ENCODE measurements at regions not wholly inside any gene's neighbourhood (a gene's known extent, or its start where the extent isn't known, plus 50 kb on each side); places are given as distances from the start of the nearest gene placed in this dataset.
"Not testable (repeated sequence)": the region's sequence is repeated elsewhere in the genome, so short reads cannot be mapped to it uniquely, and the experiment has no call there.

DNA sequence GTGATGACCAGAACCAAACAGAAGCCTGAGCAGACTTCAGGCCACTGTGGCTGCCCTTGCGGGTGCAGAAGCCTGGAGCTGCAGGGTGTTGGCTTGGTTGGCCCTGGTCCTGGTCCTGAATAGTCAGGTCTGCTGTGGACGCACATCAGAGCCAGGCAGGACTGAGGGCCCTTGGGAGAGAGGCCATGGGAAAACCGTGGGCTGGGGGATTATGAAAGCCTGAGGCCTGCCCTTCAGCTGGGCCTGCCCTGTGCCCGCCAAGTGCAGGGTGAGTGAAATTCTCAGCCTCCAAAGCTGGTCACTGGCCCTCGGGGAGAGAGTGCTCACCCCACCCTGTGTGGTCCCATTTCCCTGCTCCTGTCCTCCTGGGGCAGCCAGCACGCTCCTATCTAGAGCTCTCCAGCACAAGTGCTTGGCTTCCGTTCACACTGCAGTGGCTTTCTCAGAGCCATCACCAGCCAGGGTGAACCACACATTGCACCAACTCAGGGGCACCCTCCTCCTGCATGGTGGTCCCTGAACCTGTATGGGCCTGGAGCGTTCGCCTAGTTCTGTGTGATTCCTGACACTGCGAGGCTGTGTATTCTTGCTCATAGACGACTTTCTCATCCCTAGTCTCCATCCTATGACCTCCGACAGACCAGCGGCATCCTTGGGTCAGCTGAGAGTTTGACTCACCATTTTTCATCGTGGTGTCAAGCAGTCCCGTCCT lies 146.1 kb downstream of the TTLL2 start:
- DNase-seq (ENCODE audit: low read depth), result no peak

DNA sequence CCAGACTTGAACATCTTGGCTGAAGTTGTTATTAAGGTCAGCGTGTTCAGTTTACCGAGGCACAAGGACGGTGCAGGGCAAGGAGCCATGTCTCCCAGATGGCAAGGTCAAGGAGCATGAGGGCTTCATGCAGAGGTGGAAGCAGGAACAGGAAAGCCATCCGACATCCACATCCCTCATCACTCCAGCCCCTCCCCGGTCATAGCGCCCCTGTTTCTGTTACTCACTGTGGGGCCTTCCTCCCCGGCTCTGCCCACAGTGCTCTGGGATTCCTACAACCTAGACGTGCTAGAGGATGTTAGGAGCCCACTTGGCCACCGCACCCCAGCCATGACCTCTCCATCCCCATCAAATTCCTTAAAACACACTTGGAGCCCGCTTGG lies 146.7 kb downstream of the TTLL2 start:
- no peak for DNase-seq (ENCODE audit: low read depth)

DNA sequence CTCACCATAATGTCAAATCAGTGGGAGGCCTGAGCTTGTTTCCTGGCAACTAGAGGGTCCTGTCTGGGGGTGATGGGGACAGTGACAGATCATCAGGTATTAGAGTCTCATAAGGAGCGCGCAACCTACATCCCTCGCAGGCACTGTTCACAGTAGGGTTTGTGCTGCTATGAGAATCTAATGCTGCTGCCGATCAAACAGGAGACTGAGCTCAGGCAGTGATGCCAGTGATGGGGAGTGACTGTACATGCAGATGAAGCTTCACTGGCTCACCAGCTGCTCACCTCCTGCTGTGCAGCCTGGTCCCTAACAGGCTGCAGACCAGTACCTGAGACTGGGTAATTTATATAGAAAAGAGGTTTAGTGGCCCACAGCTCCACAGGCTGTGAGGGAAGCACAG lies 147.3 kb downstream of the TTLL2 start:
- DNase-seq (ENCODE audit: low read depth), result no peak

DNA sequence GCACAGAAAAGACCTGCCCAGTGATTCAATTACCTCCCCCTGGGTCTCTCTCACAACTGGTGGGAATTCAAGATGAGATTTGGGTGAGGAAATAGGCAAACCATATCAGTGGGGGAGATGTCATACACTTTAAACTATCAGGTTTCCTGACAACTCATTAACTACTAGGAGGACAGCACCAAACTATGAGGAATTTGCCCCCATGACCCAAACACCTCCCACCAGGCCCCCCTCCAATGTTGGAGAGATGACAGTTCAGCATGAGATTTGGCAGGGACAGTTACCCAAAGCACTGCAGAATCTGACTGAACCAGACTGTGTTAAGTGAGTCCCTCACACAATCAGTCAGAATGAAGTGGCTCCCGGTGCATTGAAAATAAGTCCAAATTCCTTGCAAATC lies 148.0 kb downstream of the TTLL2 start:
- DNase-seq (ENCODE audit: low read depth), result no peak

DNA sequence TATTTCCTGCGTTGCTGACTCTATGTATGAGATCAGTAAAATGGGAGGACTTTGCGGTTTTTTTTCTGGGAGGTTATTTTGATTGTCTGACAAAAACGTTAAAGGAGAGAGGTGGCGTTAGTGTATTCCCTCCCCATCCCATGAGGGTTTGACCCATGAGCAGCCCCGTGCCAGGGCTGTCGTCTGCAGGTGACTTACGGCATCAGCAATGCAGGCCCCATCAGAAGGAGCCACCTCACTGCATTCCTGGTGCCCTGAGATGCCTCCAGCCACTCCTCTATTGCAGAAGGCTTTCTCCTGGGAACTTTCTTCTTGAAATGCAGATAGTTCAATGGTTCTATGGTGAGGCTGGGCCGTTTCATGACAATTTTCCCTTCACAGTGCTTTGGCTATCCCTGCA lies 149.3 kb downstream of the TTLL2 start:
- DNase-seq (ENCODE audit: low read depth), result no peak

DNA sequence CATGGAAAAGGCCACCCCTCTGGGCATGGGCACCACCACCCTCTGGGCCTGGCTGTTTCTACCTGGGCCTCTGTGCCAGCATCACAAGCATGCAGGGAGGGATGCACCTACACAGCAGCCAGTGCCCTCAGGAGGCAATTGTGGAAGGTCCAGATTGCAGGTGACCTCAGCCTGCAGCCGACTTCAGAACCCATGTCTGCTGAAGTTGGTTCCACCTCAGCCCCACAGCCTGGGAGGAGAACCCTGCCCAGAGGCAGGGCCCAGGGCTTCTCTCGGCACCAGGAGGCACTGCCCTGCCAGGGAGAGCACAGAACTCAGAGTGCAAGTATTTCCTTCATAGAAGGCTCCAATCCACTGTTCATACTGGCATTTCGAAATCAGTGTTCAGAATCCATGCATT lies 149.8 kb downstream of the TTLL2 start:
- DNase-seq (ENCODE audit: low read depth), result no peak

DNA sequence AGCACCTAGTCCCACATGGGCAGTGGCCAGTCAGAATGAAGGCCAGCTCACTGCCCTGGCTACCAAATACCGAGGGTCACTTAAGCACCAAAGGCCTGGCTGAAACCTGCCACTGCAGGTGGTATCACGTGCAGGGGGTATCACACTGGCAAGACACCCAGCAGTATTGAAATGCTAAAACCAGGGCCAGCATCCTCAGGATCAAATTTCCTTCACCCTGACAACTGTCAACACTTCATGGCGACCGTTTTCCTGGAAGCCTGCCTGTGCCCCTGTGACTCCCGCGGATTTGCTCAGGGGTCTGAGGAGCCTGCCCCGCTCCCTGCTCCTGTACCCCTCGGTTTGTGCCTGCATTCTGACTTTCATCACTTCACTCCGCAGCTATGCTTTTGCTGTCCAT lies 151.1 kb downstream of the TTLL2 start:
- DNase-seq (ENCODE audit: low read depth), result no peak

DNA sequence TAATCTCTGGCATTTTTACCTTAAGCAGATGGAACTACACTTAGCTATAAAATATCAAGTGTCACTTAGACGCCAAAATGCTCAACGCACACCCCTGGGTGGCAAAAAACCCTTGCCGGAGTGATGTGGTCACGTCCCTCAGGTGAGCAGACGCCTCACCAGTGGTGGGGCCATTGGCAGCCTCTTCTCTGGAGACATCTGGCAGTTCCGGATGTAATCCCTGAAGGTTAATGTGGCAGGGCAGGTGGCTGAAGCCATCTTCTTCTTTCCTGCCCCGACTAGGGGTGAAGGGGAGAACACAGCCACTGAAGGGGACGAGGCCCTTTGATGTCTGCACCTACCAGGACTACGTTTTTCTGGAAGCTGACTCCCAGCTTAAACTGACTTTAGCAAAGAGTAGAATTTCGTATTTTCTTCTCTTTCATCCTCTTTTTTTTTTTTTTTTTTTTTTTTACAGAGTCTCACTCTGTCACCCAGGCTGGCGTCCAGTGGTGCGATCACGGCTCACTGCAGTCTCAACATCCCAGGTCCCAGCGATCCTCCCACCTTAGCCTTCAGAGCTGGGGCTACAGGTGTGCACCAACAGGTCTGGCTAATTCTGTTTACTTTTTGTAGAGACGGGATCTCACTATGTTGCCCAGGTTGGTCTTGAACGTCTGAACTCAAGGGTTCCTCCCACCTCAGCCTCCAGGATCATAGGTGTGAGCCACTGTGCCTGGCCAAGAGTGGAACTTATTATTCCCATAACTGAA lies 152.1 kb downstream of the TTLL2 start:
- DNase-seq (ENCODE audit: low read depth), result no peak

DNA sequence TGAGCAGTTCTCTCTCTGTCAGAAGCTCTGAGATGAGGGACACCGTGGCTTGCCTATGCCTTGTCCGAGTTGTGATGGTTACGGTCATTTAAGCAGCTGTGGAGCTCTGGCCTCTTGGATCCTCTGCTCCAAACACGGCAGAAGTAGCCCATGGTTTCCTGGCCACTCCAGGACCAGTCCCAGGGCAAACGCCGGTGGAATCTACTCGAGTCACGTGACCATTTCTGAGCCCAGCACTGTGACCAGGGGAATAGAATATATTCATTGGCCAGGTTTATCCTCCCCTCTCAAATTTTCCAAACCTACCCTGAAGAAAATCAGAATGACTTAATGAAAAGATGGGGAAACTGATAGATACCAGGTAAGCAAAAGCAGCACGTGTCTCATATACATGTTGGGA lies 152.8 kb downstream of the TTLL2 start:
- DNase-seq (ENCODE audit: low read depth), result no peak

DNA sequence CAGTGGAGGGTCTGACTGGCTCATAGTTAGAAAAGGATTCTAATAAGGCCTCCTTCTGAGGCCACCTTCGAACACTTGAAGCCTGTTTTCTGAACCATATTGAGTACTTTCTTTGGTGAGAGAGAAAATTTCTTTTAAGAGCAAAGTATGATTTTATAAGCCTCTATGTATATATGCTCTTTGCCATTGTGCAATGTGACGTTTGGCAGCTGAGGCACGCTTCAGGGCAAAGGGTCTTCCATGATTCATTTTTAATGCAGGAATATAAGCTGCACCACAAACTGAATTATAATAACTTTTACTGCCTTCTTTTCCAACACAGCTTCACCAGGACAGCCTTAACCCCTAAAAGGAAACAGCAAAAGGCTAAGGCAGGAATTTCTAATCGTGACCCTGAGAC lies 154.4 kb downstream of the TTLL2 start:
- no peak for DNase-seq (ENCODE audit: low read depth)

DNA sequence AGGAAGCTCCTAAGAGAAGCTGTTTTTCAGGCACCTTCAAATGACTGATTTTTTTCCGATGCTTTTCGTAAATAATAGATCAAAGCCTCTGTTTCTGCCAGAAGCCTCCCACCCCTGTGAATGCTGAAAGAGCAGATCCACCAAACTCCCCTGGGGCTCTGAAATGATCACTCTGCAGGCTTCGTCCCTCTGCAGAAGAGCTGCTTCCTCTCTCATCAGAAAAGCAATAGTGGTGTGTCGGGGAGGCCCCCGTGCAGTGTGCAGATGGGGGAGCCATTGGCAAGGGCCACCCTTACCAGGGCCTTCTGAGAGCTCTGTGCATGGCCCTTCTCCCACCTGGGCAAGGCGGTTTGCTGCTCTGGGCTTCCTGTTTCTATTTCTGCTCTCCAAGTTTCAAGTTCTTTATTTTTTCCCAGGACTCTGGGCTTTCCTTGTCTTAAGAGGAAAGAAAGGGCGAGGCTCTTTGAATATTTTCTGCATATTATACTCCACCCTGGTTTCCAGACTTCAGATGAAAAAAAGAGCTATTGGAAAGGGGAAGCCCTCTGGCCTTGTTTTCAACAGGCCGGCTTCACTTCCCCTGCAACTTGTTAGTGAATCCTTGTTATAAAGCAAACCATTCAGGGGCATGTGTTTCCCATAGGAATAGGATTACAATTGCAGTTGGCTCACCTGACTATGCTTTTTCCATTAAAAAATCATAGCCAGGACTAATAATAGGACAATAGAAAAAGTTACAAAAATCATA lies 155.2 kb downstream of the TTLL2 start:
- no peak for DNase-seq (ENCODE audit: low read depth)

DNA sequence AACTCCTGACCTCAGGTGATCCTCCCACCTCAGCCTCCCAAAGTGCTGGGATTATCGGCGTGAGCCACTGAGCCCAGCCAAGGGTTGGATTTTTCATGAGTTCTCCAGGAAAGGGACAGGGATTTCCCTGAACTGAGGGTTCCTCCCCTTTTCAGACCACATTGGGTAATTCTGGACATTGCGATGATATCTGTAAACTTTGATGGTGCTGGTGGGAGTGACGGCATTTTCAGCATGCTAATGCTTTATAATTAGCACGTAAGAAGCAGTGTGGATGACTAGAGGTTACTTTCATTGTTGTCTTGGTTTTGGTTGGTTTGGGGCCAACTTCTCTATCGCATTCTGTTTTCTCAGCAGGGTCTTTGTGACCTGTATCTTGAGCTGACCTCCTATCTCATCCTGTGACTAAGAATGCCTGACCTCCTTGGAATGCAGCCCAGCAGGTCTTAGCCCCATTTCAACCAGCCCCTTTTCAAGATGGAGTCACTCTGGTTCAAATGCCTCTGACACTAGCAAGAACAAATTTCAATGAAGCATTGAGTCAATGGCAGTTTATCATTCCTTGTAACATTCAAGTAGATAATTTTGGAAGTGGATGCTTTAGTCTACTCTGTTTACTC lies 156.5 kb downstream of the TTLL2 start:
- DNase-seq (ENCODE audit: low read depth), result no peak

DNA sequence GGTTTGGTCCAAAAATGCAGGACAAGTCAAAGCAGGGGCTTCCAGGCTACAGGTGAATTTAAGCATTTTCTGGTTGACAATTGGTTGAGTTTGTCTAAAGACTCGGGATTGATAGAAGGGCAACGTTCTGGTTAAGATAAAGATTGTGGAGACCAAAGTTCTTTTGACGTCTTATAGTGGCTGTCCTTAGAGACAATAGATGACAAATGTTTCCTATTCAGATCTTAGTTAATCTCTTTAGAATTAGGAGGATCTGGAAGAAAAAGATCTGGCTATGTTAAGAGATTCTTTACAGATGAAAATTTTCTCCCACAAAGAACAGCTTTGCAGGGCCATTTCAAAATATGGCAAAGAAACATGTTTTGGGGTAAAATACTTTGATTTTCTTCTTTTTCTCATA lies 157.9 kb downstream of the TTLL2 start:
- DNase-seq (ENCODE audit: low read depth), result not testable (repeated sequence)

DNA sequence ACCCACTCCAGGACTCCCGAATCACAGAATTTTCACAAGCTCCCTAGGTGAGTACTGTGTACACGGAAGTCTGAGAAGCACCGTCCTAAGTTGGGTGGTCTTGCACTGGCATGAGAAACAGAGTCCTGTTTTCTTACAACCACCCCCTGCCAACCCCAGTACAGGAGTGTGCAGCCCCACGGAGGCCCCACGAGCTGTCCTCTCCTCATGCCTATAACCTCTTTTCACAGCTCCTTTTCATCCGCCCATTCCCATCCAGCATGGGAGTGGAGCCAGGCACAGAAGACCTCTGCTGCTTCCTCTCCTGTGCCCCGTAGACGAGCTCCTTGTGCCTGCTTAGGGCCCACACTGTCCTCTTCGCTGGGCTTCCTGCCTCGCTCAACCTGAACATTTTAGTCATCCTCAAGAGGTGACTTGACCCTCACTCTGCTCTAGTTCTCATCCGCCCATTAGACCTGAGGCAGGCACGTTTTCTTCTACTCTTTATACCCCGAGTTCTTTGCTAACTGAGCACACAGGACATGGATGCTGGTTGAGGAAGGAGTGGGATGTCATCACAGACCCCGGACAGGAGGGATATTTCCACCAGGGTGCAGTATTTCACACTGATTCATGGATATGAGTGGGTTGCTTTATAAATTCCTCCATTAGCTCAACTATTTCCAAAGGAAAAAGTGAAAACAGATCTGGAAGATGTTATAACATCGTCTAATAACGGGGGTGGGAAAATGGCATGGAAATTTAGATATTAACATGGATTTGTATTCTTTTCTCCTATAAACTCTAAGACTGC lies 160.5 kb downstream of the TTLL2 start:
- DNase-seq (ENCODE audit: low read depth), result no peak

DNA sequence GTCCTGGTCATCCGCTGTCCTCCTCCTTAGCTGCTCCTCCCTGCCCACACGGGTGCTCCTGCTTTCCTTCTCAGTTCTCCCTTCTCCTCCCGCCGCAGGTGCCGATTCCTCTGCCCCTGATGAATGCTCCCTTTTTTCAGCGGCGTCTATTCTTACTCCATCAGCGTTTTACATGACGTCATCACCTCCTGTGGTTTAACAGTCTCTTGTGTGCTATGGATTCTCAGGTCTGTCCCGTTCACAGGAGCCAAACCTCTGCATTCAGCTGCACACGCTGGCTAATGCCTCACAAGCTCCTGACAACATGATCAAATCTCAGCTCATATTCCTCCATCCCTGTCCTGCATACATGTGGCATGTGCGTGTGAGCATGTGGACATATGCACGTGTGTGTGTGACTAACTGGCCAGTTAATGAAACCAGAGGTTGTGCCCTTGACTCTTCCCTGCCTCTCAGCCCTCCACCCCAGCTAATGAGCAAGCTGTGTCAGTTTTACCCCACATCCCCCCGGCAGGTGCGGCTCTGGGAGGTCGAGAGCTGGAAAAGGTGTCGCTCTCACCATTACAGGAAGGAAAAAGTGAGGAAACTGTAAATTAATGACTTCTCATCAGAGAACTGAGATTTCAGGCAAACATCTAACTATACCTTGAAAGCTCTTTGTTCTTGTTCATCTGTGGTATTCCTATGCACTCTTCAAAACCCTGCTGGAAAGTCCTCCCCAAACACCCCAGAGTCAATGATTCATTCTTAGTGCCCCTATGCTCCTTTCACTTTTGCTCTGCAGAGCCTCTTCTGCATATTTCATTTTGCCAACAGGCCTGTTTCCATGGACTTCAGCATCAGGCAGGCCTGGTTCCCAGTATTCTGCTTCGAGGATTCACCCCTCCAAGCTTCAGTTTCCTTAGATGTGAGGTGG lies 163.1 kb downstream of the TTLL2 start:
- no peak for DNase-seq (ENCODE audit: low read depth)

DNA sequence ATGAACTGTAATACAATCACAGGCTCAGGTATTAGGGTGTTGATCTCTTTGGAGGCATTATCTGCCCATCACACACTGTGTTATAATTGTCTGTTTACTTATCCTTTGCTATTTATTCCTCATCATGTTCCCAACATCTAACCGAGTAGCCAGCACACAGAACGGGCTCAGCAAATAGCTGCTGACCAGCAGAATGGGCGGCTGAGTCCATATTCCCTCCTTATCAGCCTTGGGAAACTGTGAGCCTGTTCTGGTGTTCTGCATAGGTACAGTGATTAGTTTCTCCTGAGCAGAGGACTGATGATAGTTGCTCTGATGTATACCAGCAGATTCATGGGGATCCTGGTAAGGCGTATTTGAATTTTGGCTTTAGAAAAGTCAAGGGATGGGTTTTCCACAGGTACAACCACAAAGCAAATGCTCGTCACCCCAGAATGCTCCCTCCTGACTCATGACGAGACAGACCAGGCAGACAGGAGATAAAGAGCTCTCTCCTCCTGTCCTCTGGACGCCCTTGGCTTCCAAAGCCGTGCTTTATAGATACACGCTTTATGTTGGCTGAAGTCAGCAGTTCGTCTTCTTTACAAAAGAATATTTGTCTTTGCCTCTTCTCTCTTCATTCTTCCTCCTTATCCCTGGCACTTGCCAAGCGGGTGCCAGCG lies 166.7 kb downstream of the TTLL2 start:
- no peak for DNase-seq (ENCODE audit: low read depth)

DNA sequence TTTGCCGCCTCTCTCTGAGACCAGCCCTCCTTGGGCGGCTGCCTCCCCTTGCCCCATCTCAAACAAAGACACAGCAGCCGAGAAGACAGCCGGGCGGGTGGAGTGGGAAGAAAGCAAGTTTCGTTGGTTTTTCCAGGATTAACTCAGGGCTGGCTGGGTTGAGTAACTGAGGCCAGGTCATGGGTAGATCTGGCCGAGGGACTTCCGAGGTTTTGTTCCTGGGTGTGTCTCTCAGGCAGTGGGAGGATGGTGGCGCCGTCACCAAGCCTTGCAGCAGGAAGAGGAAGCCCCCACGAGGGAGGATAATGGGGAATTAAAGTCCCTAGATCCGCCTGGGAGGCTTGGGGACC lies 167.2 kb downstream of the TTLL2 start:
- no peak for DNase-seq (ENCODE audit: low read depth)

DNA sequence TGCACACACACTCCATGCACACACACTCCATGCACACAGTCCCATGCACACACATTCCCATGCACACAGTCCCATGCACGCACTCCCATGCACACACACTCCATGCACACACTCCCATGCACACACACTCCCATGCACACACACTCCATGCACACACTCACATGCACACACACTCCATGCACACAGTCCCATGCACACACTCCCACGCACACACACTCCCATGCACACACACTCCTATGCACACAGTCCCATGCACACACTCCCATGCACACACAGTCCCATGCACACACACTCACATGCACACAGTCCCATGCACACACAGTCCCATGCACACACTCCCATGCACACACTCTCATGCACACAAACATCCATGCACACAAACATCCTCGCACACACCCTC lies 168.4 kb downstream of the TTLL2 start:
- no peak for DNase-seq (ENCODE audit: low read depth)

DNA sequence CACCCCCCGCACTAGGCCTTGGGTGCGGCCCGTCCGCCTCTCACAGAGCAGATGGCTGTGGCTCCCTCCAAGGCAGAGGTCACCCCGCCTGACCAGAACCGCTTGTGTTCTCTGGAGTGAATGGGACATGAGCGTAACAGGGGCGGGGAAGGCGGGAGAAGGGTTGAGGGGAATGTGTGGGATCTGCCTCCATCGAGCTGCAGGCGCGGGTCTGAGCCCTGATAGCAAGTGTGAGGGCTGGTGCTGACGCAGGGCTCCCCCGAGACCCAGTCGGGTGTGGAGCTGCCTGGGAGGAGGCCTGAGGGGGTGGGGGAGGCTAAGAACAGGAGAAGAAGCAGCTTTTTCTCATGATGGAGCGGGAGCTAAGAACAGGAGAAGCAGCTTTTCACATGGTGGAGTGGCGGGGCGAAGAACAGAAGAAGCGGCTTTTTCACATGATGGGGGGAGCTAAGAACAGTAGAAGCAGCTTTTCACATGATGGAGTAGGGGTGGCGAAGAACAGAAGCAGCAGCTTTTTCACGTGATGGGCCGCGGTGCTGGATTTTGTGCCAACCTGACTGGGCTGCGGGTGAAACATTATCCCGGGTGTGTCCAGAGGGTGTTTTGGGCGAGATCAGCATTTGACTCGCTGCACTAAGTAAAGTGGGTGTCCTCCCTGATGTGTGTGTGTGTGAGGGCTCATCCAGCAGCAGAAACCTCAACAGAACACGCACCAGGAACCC lies 169.3 kb downstream of the TTLL2 start:
- no peak for DNase-seq (ENCODE audit: low read depth)
